Uterus (tissue), 2 donors: ENCODE measurements at regions not wholly inside any gene's neighbourhood (a gene's known extent, or its start where the extent isn't known, plus 50 kb on each side); places are given as distances from the start of the nearest gene placed in this dataset.

Experiments used
- POLR2A ChIP-seq, 2 donors: fragments of 450-650 bp; IDR thresholded peaks; one replicate each; pipeline ENCODE4 v1.6.1; 2016; ENCODE audit warnings: antibody characterized with exemption in 2 of 2, mild to moderate bottlenecking in 1 of 2, moderate library complexity in 1 of 2
- TF ChIP-seq, protein P1 (sequence below), 4 experiments: fragments of 200-600 bp in 2 of 4; fragments of 450-650 bp in 2 of 4; sonication (generic) in 2 of 4; IDR thresholded peaks; one replicate each; pipeline ENCODE4 v1.5.1; 2016 to 2019; ENCODE audit warnings: antibody characterized with exemption in 4 of 4, mild to moderate bottlenecking in 2 of 4, moderate library complexity in 1 of 4

GRCh38 chr4:33025236-33025635 is 2305.1 kb downstream of the PCDH7 start:
- TF ChIP-seq, protein P1, sequence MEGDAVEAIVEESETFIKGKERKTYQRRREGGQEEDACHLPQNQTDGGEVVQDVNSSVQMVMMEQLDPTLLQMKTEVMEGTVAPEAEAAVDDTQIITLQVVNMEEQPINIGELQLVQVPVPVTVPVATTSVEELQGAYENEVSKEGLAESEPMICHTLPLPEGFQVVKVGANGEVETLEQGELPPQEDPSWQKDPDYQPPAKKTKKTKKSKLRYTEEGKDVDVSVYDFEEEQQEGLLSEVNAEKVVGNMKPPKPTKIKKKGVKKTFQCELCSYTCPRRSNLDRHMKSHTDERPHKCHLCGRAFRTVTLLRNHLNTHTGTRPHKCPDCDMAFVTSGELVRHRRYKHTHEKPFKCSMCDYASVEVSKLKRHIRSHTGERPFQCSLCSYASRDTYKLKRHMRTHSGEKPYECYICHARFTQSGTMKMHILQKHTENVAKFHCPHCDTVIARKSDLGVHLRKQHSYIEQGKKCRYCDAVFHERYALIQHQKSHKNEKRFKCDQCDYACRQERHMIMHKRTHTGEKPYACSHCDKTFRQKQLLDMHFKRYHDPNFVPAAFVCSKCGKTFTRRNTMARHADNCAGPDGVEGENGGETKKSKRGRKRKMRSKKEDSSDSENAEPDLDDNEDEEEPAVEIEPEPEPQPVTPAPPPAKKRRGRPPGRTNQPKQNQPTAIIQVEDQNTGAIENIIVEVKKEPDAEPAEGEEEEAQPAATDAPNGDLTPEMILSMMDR (IDR thresholded peaks at IDR 0.05): no peak
- no peak for TF ChIP-seq POLR2A (IDR thresholded peaks at IDR 0.05)
